ENCODE measurements at regions not wholly inside any gene's neighbourhood (a gene's known extent, or its start where the extent isn't known, plus 50 kb on each side); places are given as distances from the start of the nearest gene placed in this dataset.
"Not testable (repeated sequence)": the region's sequence is repeated elsewhere in the genome, so short reads cannot be mapped to it uniquely, and the experiment has no call there.

DNA sequence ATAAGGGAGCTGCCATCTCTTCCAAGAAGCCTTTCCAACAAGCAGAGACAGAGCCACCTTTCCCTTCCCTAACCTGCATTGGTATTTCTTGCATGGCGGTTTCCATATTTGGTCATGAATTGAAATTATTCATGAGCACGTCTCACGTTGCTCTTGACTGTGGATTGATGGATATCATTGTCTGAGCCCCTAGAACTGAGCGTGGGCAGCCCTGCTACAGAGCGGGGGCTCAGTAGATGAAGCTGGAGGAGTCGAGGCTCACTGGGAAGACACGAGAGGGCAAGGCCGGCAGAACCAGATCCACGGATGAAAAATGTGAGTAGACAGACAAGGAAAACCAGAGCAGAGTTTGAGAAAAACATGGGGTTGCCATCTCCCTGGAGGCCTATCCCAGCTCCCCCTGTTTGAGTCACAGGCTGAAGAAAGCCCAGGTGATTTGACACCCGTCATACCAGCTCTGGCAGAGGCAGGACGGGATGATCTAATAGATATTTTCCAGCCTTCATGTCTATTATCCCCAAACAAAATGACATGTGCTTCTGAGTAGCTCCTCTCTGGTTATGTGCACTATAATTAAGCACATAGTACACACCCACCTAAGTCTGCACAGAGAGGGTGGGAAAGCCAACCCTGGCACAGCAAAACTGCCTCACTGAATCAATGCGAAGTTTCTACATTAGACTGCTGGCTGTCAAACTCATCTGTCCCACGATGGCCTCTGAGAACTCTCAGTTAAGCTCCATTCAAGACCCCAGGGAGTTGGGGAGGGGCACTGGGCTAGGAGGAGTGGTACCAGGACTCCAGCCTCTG, 363.5 kb upstream of the KLHL29 start:
- DNase-seq: no peak

DNA sequence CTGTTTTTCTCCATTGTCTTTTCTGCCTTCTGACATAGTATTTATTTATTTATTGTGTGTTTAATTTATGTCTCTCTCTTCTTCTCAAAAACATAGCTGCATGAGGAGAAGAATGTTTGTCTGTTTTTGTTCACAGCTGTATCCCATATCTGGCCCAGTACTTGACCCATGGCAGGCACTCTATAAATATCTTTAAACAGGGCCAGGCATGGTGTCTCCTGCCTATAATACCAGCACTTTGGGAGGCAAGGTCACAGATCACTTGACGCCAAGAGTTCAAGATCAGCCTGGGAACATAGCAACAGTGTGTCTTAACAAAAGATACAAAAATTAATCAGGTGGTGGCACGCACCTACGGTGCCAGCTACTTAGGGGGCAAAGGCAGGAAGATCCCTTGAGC, 361.3 kb upstream of the KLHL29 start:
- no peak for DNase-seq

DNA sequence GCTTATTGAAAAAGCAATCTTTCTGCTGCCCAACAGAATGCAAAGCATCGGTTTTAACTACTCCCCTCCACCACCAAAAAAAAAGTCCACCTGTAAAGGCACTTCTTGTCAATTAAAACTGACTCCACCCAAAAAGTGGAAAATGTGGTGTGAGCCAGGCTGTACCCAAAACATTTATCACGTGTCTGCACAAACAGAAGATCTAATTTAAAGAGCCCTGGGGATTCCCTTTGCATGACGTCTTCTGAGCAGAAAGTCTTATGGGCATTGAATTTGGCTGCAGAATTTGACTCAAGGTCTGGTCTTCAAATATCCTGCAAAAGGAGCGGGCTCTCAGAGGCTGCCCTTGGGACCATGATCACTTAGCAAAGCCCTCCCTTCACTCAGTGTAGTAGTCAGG, 358.3 kb upstream of the KLHL29 start:
- DNase-seq: no peak

DNA sequence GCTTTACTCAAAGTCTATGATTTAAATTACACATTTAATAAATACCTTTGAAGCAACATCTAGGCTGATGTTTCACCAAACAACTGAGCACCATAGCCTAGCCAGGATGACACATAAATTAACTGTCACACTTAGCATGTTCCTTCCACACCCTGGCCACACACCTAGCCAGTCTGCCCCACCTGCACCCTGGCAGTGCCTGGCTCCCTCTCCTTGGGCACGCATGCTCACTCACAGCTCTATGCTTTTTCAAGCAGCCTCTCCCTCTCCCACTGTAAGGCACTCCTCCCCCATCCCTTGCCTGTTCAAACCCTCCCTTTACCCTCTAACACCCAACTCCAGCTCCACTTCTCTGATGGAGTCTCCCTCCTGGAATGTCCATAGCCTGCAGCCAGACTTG, 357.6 kb upstream of the KLHL29 start:
- no peak for DNase-seq

DNA sequence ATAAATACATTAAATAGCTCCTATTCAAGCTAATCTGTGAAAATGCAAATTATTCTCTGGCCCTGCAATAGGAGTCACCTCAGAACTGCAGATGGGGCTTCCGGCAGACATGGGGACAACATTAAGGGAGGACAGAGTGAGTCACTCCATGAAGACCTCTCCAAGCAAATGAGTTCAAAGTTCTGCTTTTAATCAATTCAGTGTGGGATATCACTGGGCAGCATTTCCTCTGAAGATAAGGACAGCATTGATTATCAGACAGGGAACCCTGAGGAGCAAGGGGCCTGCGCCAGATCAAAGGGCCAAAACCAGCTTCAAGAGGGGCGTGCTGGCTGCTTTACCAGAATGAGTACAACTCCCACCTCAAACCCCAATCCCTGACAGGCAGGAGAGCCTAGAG, 356.9 kb upstream of the KLHL29 start:
- no peak for DNase-seq

DNA sequence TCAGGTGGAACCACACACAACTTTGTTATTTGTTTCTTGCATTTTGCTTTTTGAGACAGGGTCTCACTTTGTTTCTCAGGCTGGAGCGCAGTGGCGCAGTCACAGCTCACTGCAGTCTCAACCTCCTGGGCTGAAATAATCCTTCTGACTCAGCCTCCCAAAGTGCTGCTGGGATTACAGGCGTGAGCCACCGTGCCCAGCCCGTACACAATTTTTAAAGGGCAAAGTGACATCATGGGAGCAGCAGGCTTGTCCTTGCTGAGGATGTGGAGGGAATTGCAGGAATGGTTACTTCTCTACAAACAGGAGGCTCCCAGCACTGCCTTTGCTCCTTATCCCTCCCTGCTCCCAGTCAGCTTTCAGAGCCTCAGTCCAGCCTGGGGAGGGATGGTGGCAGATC, 355.9 kb upstream of the KLHL29 start:
- DNase-seq: no peak

DNA sequence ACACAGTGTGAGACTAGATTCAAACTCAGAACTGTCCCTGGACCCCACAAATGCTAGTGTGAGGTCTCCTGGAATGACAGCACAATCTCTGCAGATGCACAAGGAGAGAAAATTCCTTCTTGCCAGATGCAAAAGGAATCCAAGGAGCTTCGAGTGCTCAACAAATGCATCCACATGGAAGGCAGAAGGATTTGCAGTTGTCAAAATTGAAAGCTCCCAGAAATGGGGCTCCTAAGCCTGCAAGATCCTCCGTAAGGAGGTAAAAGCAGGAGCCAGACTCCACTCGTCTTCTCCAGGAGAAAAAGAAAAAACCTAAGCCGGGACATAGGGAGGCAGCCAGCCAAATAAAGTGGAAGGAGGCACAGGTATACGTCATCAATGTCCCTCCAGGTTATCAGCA, 355.0 kb upstream of the KLHL29 start:
- no peak for DNase-seq

DNA sequence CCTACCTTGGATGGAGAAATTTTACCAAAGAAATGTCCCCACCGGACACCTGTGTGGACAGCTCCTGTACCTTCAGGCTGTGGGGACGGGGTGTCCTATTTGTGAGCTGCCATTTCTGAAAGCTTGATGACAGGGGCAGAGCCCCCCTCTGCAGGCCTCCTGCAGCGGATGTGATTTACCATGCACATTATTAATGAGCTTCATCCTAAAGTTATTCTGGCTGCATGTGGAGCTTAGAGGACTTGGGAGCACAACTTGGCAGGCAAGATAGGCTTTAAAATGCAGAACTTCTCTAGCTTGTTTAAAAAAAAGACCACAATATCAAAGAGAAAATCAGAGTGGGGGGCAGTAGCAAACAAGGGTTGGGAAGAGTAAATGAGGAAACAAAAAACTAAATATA, 350.0 kb upstream of the KLHL29 start:
- no peak for DNase-seq

DNA sequence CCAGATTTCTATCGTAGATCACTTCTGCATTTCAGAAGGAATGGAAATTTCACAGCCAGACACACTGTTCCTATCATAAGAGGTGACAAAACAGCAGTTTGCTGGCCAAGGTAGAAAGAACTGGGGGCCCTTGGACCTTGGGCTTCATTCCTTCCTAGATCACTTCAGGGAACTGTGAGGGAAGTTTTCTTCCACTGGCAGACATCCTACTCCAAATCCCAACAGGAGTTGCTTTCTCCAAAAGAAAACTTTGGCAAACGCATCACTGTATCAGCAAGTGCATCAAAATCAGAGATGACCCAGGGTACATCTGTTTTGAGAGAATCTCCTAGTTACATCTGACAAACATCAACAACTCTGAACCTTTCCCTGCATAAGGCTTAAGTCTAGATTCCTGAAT, 348.4 kb upstream of the KLHL29 start:
- DNase-seq: no peak

DNA sequence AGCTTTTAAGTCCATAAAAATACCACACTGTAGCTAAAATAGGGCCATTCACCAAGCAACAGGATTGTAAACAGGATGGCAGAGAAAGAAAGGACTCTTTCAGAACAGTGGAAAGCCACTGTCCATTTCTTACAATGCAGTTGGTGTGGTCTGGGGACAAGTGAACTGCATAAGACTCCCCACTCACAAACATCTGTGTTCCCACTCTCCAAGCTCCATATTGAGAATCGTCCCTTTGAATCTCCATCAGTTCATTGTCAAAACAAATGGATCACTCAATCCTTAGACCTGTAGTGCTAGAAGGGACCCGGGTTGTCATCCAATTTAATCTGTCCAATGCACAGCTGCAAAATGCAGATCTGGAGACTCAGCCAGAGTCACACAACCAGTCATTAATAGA, 347.4 kb upstream of the KLHL29 start:
- no peak for DNase-seq

DNA sequence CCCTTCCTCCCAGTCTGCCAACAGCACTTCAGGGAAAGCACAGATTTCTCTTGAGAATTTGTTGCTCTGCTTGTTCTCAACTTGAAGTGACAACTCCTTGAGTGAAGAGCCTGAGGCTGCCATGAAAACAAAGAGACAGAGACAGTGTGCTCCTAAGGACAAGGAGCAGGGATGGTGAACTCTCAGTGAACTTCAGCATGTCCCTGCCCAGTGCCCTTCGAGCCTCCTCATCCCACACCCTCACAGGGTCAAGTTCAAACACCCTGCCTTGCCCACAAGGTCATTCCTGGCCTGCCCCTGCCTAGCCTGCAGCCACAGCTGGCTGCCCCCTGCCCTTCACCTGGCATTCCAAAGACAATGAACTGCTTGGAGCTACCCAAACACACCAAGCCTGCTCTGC, 343.5 kb upstream of the KLHL29 start:
- no peak for DNase-seq

DNA sequence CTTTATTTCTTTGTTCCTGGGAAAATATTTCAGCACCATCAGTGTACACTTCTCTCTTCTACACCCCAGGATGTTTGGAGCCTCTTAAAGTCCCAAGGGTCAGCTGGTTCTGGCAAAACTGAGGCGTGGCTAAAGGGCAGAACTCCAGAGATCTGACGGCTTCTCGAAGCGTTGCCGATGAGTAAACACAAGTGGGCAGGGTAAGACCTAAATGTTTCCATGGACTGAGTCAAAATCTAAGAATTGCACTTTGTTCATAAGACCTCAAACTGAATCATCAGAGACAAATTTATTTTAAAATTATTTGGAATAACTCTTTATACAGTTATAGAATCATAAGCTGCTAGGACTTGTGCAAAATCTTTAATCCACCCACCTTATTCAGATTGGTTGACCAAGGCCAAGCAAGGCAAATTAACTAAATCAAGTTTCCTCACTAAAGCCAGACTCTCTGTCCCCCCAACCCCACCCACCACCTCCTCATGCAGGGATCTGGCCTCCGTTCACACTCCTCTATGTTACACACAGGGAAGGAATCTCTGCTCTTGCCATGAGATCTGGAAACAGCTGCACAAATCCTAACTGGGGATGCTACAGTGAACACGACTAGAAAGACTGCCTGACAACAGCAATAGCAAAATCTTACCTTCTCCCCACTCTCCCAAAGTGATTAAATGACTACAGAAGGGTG, 342.6 kb upstream of the KLHL29 start:
- no peak for DNase-seq

DNA sequence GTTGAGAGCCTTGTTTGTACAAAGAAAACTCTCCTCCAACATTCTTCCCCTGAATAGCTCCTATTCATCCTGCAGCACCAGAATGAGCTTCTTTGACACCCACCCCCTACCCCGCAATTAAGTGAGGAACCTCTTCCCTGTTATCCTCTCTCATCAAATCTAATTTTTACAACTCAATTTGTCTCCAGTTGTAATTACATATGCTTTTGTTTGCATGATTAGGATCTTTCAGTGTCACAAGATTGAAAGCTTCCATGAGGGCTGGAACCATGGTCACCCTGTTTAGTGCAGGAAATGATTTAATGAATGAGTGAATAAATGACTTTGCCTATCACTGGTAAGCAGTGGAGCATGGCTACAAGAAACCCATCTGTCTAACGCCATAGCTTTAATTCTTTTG, 334.6 kb upstream of the KLHL29 start:
- DNase-seq: no peak

DNA sequence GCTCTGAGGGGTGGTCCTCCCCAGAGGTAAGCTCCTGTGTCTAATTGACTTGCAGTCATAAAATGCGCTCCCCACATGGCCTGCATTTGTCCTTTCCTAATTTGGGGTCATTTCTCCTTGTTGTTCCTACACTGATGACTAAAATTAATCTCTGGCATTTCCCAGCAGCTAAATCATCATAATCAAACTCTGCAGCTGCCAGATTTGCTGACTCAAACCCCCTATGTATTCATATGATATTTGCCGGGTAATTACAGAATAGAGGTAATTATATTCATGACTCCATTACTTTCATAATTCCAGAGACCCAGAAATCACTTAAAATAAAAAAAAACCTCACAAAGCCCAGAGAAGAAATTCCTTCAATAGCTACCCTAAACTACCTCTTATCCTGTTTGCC, 331.4 kb upstream of the KLHL29 start:
- DNase-seq: no peak

DNA sequence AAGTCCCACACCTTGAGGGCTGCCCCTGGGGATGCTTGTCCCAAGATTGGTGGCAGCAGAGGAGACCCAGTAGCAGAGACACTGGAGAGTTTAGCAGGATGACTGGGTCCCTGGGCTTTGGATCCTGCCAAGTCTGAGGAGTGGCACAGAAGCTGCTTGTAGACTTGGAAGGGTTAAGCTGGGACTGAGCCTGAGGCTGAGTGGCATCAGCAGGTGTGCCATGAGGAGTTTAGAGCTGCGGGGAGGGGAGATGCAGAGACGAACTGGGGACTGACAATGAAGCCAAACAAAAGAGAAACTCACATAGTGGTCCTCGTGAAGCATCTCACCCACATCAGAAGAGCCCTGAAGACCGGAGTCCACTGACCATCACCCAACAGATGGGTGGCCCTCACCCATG, 329.7 kb upstream of the KLHL29 start:
- no peak for DNase-seq

DNA sequence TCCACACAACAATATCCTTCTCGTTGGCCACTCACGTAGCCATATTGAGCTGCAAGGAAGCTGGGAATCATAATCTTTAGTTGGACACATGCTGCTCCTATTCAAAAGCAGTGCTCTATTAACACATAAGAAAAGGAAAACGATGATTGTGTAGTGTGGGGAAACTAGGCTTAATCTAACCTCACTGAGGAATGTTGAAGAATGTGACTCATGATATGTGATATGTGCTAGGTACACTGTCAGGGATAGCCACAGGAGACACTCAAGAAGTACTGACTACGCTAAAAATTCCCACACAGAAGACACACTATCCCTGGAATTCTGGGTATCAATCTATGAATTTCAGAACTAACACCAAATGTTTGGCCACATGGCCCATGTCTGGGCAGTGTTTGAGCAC, 328.1 kb upstream of the KLHL29 start:
- DNase-seq: not testable (repeated sequence)

DNA sequence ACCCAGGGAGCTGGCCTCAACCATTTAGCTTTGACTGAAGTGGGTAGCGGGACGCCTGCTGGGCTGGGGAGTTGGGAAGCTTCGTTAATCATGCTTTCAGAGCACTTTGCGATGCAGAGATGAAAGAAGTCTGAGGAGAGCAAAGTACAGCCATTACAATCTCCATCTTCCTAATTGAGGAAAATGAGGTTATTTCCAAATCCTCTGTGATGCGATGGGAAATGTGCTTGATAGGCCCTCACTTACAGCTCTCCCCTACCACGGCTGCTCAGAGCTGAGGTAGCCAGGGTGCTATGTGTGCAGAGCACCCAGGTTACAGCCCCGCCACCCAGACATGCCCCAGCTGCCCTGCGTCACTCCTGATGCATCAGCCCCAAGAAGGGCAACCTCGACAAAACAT, 326.5 kb upstream of the KLHL29 start:
- DNase-seq: no peak

DNA sequence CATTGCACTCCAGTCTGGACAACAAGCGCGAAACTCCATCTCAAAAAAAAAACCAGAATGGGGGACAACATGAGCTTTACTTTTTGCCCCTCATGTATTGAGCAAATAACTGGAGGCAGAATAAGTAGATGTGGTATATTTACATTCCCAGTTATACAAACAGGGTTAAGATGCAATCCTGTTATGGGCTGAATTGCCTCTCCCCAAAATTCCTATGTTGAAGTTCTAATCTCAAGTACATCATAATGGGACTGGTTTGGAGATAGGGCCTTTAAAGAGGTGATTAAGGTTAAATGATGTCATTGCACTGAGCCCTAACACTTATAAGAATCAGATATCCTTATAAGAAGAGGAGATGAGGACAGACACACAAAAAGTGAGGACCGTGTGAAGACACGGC, 319.8 kb upstream of the KLHL29 start:
- DNase-seq: no peak

DNA sequence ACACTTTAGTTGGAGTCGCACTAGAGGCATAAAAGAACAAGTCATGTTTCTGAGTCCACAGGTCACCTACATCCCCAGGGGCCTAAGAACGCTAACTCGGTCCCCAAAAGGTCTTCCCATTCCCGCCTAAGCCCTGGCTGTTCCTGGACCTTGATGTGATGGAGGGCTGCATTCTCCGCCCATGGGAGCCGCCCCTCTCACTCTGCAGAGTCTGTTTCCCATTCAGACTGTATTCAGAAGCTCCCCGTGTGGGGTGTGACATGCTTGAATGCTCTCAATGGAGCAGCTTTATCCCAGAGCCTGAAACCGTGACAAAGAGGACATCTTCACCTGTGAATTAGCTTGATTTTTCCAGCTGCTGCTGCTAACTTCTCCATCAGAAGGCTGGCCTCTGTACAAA, 319.0 kb upstream of the KLHL29 start:
- DNase-seq: no peak

DNA sequence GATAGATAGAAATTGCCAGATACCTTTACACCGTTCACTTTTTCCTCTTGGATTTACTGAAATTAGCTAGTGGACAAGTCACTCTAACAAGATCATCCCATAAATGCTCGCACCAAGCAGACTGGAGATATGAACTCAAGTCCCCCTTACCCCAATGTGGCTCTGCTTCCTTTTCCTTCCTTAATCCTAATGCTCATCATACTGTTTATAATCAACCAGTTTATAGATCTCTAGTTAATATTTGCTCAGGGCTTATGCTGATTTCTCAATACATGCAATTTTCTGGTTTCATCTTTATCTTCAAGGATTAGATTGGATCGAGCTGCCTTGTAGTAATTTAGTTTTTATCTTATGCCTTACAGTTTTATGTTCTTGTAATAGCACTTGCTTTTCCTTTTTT, 318.3 kb upstream of the KLHL29 start:
- no peak for DNase-seq

DNA sequence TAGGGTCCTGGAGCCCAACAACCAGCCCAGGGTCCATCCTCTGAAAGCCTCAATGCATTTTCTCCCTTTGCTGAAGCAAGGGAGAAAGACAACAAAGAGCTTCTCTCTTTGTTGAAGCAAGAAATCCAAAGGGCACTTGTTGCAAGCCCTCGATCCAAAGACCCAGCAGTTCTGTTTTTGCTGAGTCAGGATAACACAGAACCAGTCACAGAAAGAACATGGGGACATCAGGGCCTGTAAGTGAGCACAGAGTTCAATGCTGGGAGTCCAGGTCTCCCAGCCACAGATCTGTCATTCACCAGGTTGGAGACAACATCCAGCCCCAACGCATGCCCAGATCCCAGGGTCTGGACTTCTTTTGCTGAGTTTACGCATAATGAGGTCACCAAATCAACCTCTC, 315.8 kb upstream of the KLHL29 start:
- DNase-seq: no peak

DNA sequence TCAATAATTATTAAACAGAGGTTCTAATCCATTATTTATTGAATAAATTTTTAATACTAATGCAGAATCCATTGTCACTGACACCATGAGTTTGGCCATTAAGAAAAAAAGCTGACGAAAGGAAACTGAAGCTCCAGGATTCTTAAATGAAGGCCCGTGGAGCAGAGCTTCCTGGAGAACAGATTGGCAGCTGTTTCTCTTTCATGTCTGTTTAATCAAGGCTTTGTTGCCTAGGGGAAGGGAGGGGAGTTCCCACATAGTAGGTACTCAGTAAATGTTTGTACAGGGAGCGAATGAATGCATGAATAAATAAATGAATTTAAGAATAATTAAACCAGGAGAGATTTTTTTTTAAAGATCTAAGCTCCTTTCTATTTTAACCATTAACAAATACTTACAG, 315.1 kb upstream of the KLHL29 start:
- DNase-seq: peak; percentile 69

DNA sequence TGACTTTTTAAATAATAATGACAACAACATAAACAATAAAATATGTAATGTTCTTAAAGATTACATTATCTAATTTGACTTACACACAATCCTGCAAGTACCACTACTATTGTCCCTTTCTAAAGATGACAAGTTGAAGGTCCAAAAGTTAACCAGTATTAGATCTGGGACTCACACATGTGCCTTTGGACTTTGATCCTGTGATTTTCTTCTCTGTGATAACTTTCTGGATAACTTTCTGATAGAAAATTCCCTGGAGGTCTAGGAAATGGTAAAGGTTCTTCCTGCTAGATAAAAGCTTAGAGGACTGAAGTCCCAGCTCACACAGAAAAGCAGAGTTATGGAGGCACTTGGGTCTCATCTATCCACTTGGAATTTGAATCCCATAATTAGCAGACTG, 311.9 kb upstream of the KLHL29 start:
- no peak for DNase-seq

DNA sequence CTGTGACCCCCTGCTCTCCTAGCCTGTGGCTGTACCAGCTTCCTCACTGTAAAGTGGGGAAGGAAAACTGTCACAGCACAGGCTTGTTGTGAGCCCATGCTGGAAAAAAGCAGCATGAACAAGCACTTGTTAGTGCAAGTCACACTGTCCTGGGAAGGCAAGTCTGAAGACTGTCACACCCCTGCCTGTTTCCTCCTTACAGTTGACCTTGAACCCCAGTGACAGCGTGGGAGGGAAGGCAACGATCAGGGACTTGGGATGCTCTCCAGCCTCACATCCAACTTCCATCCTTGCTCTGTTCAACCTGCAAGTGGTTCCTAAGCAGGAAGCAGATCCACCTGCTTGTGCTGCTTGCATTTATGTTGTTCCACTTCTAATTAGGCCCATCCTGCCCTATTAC, 311.3 kb upstream of the KLHL29 start:
- no peak for DNase-seq

DNA sequence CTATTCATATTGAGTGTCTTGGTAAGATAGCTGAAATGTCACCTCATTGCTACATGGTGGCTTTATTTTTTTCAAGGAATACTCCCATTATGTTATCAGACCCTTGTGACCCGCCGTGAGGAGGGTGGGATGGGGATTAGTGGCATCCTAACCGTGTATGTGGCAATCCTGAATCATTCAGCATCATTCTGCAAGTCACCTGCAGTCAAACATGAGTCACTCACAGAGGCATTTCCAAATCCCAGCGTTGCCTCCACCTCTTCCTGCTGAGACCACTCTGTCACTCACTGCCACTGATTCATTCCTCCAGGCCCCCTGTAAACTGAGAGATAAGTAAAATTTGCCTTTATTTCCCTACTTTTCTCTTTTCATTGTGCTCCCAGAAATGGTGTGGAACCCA, 307.4 kb upstream of the KLHL29 start:
- no peak for DNase-seq
